ENCODE measurements at regions not wholly inside any gene's neighbourhood (a gene's known extent, or its start where the extent isn't known, plus 50 kb on each side); places are given as distances from the start of the nearest gene placed in this dataset.

GRCh38 chr19:30898353-30899103, 450.7 kb downstream of the TSHZ3 start:
- DNase-seq (ENCODE audit: low spot score), result no peak

GRCh38 chr19:30897553-30897952, 451.7 kb downstream of the TSHZ3 start:
- no peak for DNase-seq (ENCODE audit: low spot score)

DNA sequence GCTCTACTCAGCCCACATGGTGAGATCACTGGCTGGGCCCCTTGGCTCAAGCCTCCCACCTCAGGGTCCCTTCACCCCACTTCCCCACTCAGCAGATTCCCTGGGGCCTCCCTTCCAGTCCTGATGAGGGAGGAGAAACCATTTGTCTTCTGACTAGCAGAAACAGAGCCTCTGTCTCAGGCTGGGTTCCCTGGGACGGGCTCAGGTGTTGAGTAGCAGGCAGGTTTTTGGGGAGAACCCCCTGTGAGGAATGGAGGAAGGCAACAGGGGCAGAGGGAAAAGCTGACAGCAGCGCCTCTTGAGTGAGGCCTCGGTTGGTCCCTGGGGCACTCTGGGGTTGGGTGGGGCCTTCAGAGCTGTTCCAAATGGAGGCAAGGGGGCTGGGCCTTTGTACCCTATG, 452.2 kb downstream of the TSHZ3 start:
- DNase-seq (ENCODE audit: low spot score), result no peak

GRCh38 chr19:30896554-30896953, 452.7 kb downstream of the TSHZ3 start:
- no peak for DNase-seq (ENCODE audit: low spot score)

DNA sequence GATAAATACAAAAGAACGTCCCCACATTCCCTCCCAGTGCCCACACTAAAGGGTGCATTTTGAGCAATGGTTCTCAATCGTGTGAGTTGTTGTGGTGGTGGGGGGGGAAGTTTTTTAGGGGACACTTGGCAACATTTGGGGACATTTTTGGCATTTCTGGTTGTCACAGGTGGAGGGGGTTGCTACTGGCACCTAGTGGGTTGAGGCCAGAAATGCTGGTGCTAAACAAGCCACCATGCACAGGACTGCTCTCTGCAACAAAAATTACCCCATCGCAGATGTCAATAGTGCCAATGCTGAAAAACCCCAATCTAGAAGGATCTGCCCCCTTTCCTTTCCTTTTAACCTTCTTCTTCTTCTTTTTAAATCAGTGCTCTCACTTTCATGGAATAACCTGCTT, 453.3 kb downstream of the TSHZ3 start:
- no peak for DNase-seq (ENCODE audit: low spot score)

DNA sequence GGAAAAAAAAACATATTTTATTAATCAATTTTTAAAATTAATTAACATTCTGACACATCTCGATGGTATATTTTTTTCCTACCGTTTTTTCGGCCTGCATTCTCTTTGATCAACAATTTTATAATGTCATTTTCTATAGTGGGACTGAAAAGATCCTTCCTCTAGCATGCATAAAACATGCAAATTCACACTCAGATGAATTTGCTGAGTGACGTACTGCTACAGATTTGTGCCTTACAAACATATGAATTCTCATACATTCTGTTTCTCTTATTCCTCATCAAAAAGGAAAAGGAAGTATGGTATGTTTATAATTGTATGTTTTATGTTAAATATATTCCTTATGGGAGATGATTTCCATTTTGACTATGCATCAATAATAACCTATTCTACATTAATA, 458.2 kb downstream of the TSHZ3 start:
- DNase-seq (ENCODE audit: low spot score), result no peak

DNA sequence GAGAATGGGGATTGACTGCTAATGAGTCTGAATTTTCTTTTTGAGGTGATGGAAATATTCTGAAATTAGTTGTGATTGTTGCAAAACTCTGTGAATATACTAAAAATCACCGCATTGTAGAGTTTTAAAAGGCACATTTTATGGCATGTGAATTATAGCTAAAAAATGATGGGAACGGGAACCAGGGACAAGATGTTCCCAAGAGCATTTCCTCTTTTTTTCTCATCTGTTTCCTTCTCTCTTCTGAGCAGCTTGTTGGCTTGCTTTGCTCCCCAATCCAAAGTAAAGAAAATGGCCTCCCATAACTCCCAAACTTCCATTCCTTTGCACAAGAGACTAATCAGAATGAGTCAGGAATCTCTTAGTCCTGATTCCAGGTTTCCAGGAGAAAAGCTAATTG, 459.2 kb downstream of the TSHZ3 start:
- no peak for DNase-seq (ENCODE audit: low spot score)

DNA sequence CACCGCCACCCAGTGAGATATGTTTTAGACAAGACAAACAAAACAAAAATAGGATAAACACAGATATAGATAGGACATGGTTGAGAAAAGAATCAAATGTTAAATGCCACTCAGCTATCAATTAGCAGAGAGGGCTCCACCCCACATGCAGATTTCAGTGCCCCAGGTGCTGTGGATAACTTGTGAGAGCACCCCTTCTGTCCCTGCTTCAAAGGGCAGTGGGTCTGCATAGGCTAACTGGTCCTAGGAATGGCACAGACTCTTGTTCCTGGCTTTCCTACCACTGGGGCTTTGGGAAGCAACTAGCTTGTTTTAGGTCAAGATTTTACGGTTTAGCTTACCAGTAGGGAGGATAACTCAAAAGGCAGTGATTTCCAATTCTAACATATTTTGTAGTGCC, 460.3 kb downstream of the TSHZ3 start:
- DNase-seq (ENCODE audit: low spot score), result no peak

DNA sequence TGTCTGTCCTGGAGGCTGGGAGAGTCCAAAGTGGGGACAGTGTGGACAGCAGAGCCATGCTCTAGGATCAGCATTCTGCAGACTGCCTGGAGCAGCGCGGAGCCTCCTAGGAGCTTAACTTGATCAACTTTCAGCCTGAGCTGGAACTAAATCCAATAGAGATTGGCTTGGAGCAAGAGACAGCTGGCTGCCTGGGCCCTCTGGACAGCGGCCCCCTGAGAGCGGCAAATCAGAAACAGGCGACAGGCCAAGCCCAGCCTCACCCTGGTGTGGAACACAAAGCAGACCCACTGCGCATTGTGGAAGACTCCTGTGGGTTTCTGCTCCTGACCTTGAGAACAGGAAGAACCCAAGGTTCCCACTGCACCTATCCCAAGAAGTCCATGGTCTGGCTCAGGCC, 462.2 kb downstream of the TSHZ3 start:
- no peak for DNase-seq (ENCODE audit: low spot score)

DNA sequence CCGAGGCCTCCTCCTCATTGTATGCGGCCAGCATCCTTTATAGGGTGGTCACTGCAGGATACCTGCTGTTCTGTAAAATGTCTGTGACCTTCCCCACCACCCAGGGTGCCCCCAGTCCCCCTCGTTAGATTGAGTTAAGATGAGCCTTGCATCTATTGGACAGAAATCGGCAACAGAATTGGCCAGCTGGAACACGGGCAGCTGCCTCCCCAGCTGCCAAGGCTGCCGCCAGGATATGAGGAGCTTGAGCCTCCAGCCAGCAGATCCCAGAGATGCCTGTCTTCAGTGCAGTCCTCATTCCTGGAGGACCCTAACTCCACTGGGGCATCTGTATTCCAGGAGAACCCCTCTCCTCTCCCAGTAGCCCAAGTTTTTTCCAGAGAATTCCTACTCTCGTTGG, 463.0 kb downstream of the TSHZ3 start:
- no peak for DNase-seq (ENCODE audit: low spot score)

DNA sequence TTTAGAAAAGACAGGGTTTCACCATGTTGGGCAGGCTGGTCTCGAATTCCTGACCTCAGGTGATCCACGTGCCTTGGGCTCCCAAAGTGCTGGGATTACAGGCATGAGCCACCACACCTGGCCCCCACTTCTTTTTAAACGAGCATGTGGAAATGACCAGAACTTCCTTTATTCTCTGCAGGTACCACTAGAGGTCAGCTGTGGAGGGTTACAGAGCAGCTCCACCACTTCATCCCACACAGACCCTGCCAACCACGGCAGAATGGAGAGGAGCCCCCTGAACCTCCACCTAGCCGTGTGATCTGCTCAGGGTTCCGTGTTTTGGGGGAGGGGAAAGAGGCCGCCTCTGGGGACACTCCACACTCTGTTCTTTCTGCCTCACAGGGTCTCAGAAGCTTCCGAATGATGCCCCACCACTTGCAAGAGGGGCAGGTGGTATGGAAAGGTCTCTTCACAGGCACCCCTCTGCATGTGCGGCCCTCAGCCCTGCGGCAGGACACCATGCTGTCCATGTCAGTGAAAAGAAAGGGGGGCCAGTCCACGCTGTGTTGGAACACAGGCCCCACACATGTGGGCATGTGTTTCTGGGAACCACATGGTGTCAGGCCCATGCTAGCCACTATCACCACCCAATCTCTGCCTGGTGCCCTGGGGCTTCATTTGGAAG, 465.0 kb downstream of the TSHZ3 start:
- DNase-seq (ENCODE audit: low spot score), result no peak

- no peak for DNase-seq (ENCODE audit: low spot score)
Observed at GRCh38 chr19:30883071-30883470, 466.2 kb downstream of the TSHZ3 start.

- peak; percentile 32 for DNase-seq (ENCODE audit: low spot score)
Observed at GRCh38 chr19:30882411-30883005, 466.7 kb downstream of the TSHZ3 start.

DNA sequence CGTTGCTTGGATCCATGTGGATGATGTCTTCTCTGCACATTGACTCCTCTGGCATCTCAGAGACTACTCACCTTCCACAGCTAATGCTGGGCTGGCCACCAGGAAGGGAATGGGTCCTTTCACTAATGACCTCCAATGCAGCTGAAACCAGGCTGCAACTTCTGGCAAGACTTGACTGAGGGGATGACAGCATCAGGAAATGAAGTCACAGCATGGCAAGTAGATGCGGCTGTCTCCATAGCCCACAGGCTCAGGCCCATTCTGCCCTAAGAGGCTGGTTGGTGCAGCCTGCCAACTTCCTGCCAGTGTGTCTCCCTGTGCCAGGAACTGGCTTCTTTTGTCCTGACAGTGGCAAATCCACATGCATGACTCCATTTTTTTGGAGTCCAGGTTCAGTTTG, 467.3 kb downstream of the TSHZ3 start:
- DNase-seq (ENCODE audit: low spot score), result no peak

DNA sequence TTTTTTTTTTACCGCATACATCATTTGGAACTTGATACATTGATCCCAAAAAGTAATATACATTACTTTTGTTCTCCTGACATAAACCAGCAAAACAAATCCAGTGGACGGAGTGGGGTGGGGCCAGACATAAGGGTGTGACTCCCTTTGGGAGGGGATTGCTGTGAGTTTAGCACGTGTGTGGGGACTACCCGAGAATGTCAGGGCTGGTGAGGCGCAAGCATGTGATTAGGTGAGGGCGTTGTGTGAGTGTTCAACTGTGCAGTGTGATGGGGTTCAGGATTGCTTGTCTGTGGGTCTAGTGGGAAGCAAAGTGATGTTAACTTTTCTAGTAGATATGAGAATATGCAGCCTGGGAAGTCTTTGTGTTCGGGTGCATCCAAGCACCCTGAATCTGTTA, 468.0 kb downstream of the TSHZ3 start:
- DNase-seq (ENCODE audit: low spot score), result no peak

DNA sequence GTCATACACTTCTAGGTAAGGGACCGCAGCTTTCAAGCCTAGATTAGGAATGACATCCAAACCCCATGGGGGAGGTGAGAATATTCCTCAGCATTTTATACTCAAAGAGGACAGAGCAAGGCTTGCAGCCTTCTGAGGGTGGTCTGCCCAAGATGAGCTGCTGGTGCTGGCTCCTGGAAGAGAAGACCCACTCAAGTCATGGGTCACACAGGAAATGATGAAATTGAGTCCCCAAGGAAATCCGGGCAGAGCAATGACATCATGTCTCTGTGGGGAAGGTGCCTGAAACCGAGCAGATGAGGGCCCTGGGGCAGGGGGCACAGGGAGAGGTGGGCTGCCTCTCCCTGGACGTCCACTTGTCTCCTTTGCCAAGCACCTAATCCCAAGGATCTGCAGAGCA, 468.7 kb downstream of the TSHZ3 start:
- DNase-seq (ENCODE audit: low spot score), result no peak

- no peak for DNase-seq (ENCODE audit: low spot score)
Observed at GRCh38 chr19:30880151-30880550, 469.1 kb downstream of the TSHZ3 start.

DNA sequence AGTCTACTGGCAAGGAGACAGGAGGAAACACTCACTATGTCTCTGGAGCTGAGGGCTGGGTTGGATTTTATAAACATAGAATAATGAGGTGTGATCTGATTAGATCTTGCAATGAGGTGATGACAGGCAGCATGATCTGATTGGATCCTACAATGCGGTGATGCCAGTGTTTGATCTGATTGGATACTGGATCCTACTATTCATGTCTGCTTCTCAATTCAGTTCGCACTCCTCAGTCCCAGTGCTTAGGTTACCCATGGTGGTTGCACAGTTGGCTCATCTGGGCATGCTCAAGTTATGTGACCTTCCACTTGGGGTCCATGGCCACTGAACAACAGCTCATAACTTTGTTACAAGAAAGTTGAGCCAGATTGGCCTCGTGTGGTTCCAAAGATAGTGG, 469.5 kb downstream of the TSHZ3 start:
- DNase-seq (ENCODE audit: low spot score), result no peak

DNA sequence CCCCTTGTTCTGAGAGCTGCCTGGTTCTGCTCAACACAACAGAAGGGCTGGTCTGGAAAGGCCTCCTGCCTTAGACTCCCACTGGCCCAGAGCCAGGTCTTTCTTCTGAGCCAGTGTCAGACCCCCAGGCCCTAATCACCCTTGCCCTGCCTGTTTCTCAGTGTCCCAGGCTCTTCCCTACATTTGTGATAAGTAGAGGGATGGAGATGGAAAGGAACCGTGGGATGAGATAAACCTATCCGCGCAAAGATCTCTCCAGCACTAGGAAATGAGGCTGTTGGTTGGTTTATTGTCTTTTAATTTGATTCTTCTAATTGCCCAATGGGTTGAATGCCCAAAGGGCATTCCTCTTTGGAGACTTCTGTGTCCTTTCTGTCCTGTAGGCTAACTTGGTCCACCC, 470.0 kb downstream of the TSHZ3 start:
- no peak for DNase-seq (ENCODE audit: low spot score)

- DNase-seq (ENCODE audit: low spot score), result no peak
Observed at GRCh38 chr19:30878495-30878894, 470.7 kb downstream of the TSHZ3 start.

DNA sequence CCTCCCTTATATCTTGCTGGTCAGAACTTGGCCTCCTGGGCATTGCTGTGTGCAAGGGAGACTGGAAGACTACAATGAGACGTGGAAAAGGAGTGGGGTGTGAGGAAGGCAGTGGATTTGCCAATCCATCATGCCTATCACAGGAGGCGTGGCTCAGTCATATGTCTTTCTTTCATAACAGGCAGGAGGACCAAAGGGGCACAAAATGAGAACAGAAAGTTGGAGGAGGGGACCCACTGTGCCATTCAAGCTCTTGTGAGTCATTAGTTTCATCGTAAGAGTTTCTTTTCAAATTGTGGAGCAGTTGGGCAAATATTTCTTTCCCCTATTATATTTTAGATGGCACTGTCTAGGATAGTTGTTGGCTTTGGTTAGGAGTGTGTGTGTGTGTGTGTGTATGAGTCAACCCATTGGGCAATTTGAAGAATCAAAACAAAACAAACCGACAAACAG, 471.5 kb downstream of the TSHZ3 start:
- DNase-seq (ENCODE audit: low spot score), result peak; percentile 62

DNA sequence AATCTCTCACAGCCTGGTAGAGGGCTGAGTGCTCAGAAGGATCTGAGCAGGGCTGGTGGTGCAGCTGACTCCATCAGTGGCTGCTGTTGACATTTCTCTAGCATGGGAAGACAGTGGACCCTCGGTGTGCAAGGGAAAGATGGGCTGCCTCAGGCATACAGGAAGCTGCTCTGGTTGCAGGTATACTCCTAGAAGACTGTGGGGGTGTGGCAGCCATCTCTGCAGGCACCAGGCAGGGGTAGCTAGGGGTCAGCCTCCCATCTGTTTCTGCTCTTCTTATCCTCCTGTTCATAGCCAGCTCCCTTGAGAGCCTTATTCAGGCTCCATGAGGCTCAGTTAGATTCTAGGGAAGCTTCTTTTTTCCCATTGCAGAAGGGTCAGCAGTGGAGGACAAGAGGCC, 475.5 kb downstream of the TSHZ3 start:
- no peak for DNase-seq (ENCODE audit: low spot score)

GRCh38 chr19:30873003-30873402, 476.2 kb downstream of the TSHZ3 start:
- DNase-seq (ENCODE audit: low spot score), result no peak
